Heart right ventricle (tissue), 16 donors: ENCODE measurements at regions not wholly inside any gene's neighbourhood (a gene's known extent, or its start where the extent isn't known, plus 50 kb on each side); places are given as distances from the start of the nearest gene placed in this dataset.

Experiments used
- ATAC-seq, 8 donors: fragments of 200-7000 bp; cut with Tn5 transposase; one replicate each; pipeline ENCODE4 v1.9.1; 2020; ENCODE audit warnings: mild to moderate bottlenecking in 8 of 8, moderate library complexity in 8 of 8, moderate number of reproducible peaks in 1 of 8
- DNase-seq, 2 donors: peaks; one replicate each; pipeline ENCODE4 v3.0.0-alpha.2; 2020
- H3K27ac ChIP-seq, 10 donors: fragments of 200-600 bp; sonication (generic) in 2 of 10; one replicate each; pipeline versions ENCODE4 v1.5.0 to v1.8.0; 2020 to 2022; ENCODE audit warnings: mild to moderate bottlenecking in 3 of 10
- H3K27me3 ChIP-seq, 7 donors: fragments of 200-600 bp; one replicate each; pipeline ENCODE4 v1.8.0; 2021 to 2022; ENCODE audit warnings: mild to moderate bottlenecking in 2 of 7
- H3K36me3 ChIP-seq, 9 donors: fragments of 200-600 bp; sonication (generic) in 1 of 9; one replicate each; pipeline versions ENCODE4 v1.5.0 to v1.8.0; 2020 to 2022; ENCODE audit warnings: mild to moderate bottlenecking in 2 of 9
- H3K4me1 ChIP-seq, 9 donors: fragments of 200-600 bp; sonication (generic) in 1 of 9; one replicate each; pipeline versions ENCODE4 v1.5.0 to v1.8.0; 2020 to 2022; ENCODE audit warnings: mild to moderate bottlenecking in 4 of 9
- H3K4me3 ChIP-seq, 10 donors: fragments of 200-600 bp; sonication (generic) in 2 of 10; one replicate each; pipeline versions ENCODE4 v1.5.0 to v1.8.0; 2020 to 2022; ENCODE audit warnings: mild to moderate bottlenecking in 7 of 10, moderate library complexity in 2 of 10
- H3K9me3 ChIP-seq, 11 donors: fragments of 200-600 bp in 10 of 11; sonication (generic) in 2 of 11; one replicate each; pipeline versions ENCODE4 v1.5.0 to v1.8.0; 2013 to 2022; ENCODE audit warnings: mild to moderate bottlenecking in 2 of 11, control low read depth in 1 of 11, moderate library complexity in 1 of 11
- WGBS, 2 donors: extraction: QIAGEN DNeasy Blood & Tissue Kit; methylation state at CpG; one replicate each; pipeline ENCODE4 v1.1.7; 2013; ENCODE audit warnings: inconsistent platforms in 1 of 2; 5-methylcytosine and 5-hydroxymethylcytosine counted together
- intact Hi-C, 10 donors: fragments of 100-400 bp; cut with DNase I; formaldehyde crosslinking; loops; one replicate each; pipeline versions ENCODE4 v1.11.1 to v1.14.2; 2022
- TF ChIP-seq, protein P1 (sequence below), 9 donors: fragments of 200-600 bp; sonication (generic) in 2 of 9; IDR thresholded peaks; one replicate each; pipeline versions ENCODE4 v1.5.0 to v1.8.0; 2021 to 2022; ENCODE audit warnings: antibody characterized with exemption in 9 of 9, mild to moderate bottlenecking in 5 of 9, moderate library complexity in 1 of 9
- donor health status: Arrhythmogenic right ventricular cardiomyopathy.
- donor health status: ischemic (EF 13 %, LVEDD 7.1; RV severe dilation, severe dysfunction).
- donor health status: healthy with polysubstance abuse.
- donor health status: DM: no; HTN: yes; CAD: no.
- donor health status: DM: no; HTN: no; CAD: no.
- donor health status: ischemic (EF 25% LVEDD 6.9; RV normal size, moderate dysfunction).
- donor health status: ischemic (EF 25% LVEDD 5.7; RV mildly dilated, moderate dysfunction).
- donor health status: healthy.
- donor health status: DM: yes; HTN: yes; CAD: no.
- donor health status: Ischemic cardiomyopathy.
- donor health status: ischemic (EF 35%, LVEDD 5.7; RV mildly dilated, moderate dysfunction).
- donor health status: nonischemic (EF 11% LVEDD 7.7; RV severe dilation, severe dysfunction).
- donor health status: DM: yes; HTN: yes; CAD: no.
- donor health status: PGD.
- donor health status: ischemic (EF 29% LVEDD 5.4; RV normal size, mild dysfunction).
- donor health status: nonischemic (EF 23%, LVEDD 6.1; RV moderate dilation, normal function).

DNA sequence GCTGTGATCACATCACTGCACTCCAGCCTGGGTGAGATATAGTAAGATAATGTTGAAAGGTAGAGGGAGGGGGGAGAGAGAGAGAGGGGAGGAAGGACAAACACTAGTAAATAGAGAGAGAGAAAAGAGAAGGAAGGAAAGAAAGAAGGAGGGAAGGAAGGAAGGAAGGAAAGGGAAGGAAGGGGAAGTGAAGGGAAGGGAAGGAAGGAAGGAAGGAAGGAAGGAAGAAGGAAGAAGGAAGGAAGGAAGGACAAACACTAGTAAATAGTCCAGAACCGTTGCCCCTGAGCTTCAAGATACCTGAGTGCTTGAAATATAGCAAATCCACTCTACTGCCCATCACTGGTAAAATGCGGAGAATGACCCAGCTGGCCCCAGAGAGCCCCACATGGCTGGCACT is 156.5 kb upstream of the ZNF507 start:
- ATAC-seq (no peak), DNase-seq (no peak)
- TF ChIP-seq, protein P1, sequence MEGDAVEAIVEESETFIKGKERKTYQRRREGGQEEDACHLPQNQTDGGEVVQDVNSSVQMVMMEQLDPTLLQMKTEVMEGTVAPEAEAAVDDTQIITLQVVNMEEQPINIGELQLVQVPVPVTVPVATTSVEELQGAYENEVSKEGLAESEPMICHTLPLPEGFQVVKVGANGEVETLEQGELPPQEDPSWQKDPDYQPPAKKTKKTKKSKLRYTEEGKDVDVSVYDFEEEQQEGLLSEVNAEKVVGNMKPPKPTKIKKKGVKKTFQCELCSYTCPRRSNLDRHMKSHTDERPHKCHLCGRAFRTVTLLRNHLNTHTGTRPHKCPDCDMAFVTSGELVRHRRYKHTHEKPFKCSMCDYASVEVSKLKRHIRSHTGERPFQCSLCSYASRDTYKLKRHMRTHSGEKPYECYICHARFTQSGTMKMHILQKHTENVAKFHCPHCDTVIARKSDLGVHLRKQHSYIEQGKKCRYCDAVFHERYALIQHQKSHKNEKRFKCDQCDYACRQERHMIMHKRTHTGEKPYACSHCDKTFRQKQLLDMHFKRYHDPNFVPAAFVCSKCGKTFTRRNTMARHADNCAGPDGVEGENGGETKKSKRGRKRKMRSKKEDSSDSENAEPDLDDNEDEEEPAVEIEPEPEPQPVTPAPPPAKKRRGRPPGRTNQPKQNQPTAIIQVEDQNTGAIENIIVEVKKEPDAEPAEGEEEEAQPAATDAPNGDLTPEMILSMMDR (IDR thresholded peaks at IDR 0.05): no peak
- no peak overlapping the region for H3K4me3 ChIP-seq
- H3K27ac ChIP-seq: no peak overlapping the region
- 64 to 72% methylated on average over 2 of the region's 2 CpGs for WGBS, 2 donors
- peaks cover 0 to 5% (median 0%) of the 10 kb centered on the region in 11 donors for H3K9me3 ChIP-seq
- no peaks in the 10 kb centered on the region for H3K4me1 ChIP-seq
- intact Hi-C loops: no loop called here
- H3K27me3 ChIP-seq: peaks cover 0 to 11% (median 0%) of the 10 kb centered on the region in 7 donors
- no peaks in the 10 kb centered on the region for H3K36me3 ChIP-seq

DNA sequence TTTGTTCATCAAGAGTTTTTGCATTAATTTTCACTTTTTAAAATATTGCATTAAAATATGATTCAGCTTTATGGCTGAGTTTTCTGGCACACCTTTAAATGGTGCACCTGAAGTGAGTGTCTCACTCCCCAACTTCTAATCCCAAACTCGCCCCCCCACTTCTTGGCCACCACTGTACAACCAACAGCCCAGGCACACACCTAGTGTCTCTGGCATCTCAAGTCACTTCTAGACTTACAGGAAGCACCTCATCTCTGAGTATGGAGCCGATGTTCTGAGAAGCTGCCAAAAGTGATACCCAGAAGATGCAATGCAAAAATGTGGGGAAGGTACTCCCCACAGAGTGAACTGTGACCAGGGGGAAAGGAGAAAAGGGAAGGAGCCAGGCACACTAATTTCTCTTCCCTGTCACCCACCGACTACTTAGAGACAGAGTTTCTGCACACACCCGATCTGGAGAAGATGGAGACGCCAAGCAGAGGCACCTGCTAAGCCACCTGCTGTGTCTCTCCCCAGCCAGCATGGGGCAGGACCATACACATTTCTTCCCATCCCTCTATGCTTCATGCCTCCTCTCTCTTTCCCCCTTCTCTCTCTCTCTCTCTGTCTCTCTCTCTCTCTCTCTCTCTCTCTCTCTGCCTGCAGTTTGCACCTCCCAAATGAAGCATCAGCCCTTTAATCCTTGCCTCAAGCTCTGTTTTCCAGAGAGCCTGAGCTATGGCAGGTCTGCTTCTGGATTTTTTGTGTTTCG is 155.3 kb upstream of the ZNF507 start:
- intact Hi-C loops: no loop called here
- no peaks in the 10 kb centered on the region for H3K36me3 ChIP-seq
- no peak for DNase-seq
- no peaks in the 10 kb centered on the region for H3K4me1 ChIP-seq
- H3K4me3 ChIP-seq: no peak overlapping the region
- 62 to 63% methylated on average over 6 of the region's 6 CpGs for WGBS, 2 donors
- H3K27me3 ChIP-seq: peaks cover 0 to 16% (median 7%) of the 10 kb centered on the region in 7 donors
- ATAC-seq: no peak
- H3K27ac ChIP-seq: no peak overlapping the region
- H3K9me3 ChIP-seq: peaks cover 0 to 5% (median 0%) of the 10 kb centered on the region in 11 donors
- TF ChIP-seq, protein P1 (IDR thresholded peaks at IDR 0.05): no peak

DNA sequence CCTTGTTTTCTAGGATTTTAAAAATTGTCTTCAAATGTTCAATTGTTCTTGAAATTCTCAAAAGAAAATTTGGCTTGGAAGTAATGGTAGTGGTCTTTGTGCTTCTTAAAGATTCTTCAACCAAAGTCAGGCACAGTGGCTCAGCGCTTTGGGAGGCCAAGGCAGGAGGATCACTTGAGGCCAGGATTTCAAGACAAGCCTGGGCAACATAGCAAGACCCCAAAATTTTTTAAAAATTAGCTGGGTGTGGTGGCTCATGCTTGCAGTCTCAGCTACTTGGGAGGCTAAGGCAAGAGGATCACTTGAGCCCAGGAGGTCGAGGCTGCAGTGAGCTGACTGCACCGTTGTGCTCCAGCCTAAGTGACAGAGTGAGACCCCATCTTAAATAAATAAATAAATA is 153.5 kb upstream of the ZNF507 start:
- Histone ChIP-seq H3K9me3 (peaks cover 0 to 5% (median 0%) of the 10 kb centered on the region in 11 donors), H3K27ac (no peak overlapping the region), H3K36me3 (no peaks in the 10 kb centered on the region), H3K27me3 (peaks cover 0 to 28% (median 6%) of the 10 kb centered on the region in 7 donors), H3K4me1 (no peaks in the 10 kb centered on the region), H3K4me3 (no peak overlapping the region)
- TF ChIP-seq, protein P1 (IDR thresholded peaks at IDR 0.05): no peak
- no peak for DNase-seq
- WGBS, 2 donors: 92 to 93% methylated on average over 3 of the region's 3 CpGs
- no peak for ATAC-seq
- intact Hi-C loops: no loop called here

DNA sequence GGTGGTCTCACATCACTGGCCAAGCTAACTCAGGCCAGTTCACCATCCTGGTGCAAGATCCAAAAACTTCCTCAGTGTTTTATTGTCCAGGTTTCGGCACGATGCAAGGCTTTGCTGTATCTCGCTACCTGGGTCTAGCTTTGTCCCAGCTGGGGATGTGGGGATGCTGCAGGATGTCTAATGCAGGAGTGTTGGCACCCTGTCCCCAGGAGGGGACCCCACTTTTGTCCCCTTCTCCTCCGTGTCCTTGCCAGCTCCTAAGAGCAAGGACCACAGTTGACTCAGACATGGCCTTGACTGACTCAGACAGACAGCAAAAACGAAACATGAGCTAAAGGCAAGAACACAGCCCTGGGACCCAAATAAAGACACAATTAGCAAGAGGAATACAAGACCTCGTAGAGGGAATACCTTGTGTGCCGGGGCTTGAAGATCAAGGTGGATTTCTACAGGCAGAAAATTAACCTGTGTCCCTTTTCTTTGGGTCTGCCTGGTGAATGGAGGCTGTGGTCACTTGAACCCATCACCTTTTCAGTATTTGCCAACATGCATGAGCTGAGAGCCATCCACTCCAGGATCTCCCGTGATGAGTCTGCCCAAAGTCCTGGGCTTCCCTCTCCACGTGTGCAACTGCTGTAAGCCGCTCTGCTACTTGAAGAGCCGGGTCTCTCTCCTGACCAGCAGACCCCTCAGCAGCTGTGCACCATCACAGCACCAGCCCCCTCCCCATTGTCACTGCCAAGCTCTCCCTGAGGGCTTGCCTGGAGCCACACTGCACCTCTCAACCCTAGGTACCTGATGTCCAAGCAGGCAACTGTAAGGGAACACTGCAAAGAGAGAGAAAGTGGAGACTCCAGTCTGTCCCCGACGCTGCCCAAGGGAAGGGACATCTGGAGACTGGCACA is 149.5 kb upstream of the ZNF507 start:
- H3K27ac ChIP-seq: no peak overlapping the region
- WGBS, 2 donors: 79 to 85% methylated on average over 13 of the region's 13 CpGs
- intact Hi-C loops: no loop called here
- H3K4me1 ChIP-seq: no peaks in the 10 kb centered on the region
- H3K9me3 ChIP-seq: peaks cover 0 to 5% (median 0%) of the 10 kb centered on the region in 11 donors
- DNase-seq (no peak), ATAC-seq (no peak)
- peaks cover 0 to 38% (median 6%) of the 10 kb centered on the region in 7 donors for H3K27me3 ChIP-seq
- H3K4me3 ChIP-seq: no peak overlapping the region
- TF ChIP-seq, protein P1 (IDR thresholded peaks at IDR 0.05): no peak
- no peaks in the 10 kb centered on the region for H3K36me3 ChIP-seq
